ENCODE measurements at regions not wholly inside any gene's neighbourhood (a gene's known extent, or its start where the extent isn't known, plus 50 kb on each side); places are given as distances from the start of the nearest gene placed in this dataset.

DNA sequence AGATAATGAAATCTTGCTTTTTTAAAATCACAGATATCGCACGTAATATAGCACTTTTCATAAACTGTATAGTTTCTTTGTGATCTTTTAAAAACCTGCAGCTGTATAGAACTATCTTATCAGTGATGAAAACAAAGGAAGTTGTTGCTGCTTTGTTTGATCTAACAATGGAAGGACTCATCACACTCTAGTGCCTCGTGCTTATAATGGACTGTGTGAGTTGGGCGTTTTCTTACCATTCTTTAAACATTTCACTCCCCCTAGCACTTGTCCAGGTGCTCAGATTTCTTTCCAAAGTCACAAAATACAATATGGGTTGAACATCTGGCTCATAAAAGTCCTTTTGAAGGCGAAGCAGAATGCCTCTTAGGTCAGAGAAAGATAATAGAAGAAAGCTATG is 94.8 kb upstream of the SPATS2L start:
- TF ChIP-seq, protein P1, sequence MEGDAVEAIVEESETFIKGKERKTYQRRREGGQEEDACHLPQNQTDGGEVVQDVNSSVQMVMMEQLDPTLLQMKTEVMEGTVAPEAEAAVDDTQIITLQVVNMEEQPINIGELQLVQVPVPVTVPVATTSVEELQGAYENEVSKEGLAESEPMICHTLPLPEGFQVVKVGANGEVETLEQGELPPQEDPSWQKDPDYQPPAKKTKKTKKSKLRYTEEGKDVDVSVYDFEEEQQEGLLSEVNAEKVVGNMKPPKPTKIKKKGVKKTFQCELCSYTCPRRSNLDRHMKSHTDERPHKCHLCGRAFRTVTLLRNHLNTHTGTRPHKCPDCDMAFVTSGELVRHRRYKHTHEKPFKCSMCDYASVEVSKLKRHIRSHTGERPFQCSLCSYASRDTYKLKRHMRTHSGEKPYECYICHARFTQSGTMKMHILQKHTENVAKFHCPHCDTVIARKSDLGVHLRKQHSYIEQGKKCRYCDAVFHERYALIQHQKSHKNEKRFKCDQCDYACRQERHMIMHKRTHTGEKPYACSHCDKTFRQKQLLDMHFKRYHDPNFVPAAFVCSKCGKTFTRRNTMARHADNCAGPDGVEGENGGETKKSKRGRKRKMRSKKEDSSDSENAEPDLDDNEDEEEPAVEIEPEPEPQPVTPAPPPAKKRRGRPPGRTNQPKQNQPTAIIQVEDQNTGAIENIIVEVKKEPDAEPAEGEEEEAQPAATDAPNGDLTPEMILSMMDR (IDR thresholded peaks at IDR 0.05; ENCODE audit: extremely low read depth in 1 of 2, insufficient read depth in 1 of 2, low read depth in 1 of 2, low read length in 2 of 2): no peak
- TF ChIP-seq, protein P2, sequence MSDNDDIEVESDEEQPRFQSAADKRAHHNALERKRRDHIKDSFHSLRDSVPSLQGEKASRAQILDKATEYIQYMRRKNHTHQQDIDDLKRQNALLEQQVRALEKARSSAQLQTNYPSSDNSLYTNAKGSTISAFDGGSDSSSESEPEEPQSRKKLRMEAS (IDR thresholded peaks at IDR 0.05; ENCODE audit: insufficient read depth, insufficient read length): no peak
- TF ChIP-seq POLR2AphosphoS5 (IDR thresholded peaks at IDR 0.05; ENCODE audit: insufficient read depth, low read depth, low read length) (no peak), POLR2A (IDR thresholded peaks at IDR 0.05; ENCODE audit: low read depth, low read length) (no peak)

Data from endothelial cell of umbilical vein (primary cell).